ENCODE measurements at regions not wholly inside any gene's neighbourhood (a gene's known extent, or its start where the extent isn't known, plus 50 kb on each side); places are given as distances from the start of the nearest gene placed in this dataset.

DNA sequence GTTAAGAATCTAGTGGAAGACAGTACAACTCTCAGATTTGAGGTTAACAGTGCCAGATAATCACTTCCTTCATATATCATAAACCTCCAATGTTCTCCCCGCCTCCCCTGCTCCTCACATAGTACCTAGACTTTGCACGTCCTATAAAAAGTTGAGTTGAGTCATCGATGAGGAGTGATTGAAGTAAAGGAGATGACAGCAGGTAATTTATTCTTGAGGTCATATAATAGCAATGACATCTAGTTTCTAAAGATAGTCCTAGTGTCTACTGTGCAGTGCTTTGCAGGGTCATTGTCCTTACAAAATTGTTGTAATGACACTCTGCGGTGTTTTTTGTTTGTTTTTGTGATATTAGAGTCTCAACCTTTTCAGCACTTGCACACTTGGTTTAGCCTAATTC, 510.5 kb upstream of the LRFN5 start:
- Histone ChIP-seq H3K27ac (no peak overlapping the region), H3K4me1 (no peaks in the 10 kb centered on the region), H3K27me3 (no peaks in the 10 kb centered on the region), H3K9me3 (no peaks in the 10 kb centered on the region), H3K36me3 (no peaks in the 10 kb centered on the region), H3K4me3 (replicated peaks in 1 of 3) (no peak overlapping the region)
- intact Hi-C loops (cut with DNase I): no loop called here
- TF ChIP-seq, protein P1, sequence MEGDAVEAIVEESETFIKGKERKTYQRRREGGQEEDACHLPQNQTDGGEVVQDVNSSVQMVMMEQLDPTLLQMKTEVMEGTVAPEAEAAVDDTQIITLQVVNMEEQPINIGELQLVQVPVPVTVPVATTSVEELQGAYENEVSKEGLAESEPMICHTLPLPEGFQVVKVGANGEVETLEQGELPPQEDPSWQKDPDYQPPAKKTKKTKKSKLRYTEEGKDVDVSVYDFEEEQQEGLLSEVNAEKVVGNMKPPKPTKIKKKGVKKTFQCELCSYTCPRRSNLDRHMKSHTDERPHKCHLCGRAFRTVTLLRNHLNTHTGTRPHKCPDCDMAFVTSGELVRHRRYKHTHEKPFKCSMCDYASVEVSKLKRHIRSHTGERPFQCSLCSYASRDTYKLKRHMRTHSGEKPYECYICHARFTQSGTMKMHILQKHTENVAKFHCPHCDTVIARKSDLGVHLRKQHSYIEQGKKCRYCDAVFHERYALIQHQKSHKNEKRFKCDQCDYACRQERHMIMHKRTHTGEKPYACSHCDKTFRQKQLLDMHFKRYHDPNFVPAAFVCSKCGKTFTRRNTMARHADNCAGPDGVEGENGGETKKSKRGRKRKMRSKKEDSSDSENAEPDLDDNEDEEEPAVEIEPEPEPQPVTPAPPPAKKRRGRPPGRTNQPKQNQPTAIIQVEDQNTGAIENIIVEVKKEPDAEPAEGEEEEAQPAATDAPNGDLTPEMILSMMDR (IDR thresholded peaks at IDR 0.05): no peak
- TF ChIP-seq POLR2A (IDR thresholded peaks at IDR 0.05): no peak
- WGBS, 2 donors: 87 to 92% methylated on average over 4 of the region's 4 CpGs
- no peak for DNase-seq

DNA sequence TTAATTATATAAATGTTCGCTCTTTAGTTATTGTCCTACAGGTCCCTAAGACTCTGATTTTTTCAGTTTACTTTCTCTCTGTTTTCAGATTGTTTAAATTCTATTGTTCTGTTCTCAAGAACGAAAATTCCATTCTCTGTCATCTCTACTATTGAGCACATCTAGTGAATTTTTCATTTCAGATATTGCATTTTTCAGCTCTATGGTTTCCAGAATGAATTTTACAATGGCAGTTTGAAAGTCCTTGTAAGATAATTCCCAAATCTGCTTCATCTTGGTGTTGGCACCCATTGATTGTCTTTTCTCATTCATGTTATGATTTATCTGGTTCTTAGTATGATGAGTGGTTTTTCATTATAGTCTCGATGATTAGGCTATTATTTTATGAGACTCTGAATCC, 519.6 kb upstream of the LRFN5 start:
- Histone ChIP-seq H3K9me3 (no peaks in the 10 kb centered on the region), H3K4me1 (no peaks in the 10 kb centered on the region), H3K27ac (no peak overlapping the region), H3K36me3 (no peaks in the 10 kb centered on the region), H3K4me3 (replicated peaks in 1 of 3) (no peak overlapping the region), H3K27me3 (no peaks in the 10 kb centered on the region)
- intact Hi-C loops (cut with DNase I): no loop called here
- TF ChIP-seq, protein P1 (IDR thresholded peaks at IDR 0.05): no peak
- no peak for TF ChIP-seq POLR2A (IDR thresholded peaks at IDR 0.05)
- 89 to 91% methylated on average over 3 of the region's 3 CpGs for WGBS, 2 donors
- DNase-seq: no peak

DNA sequence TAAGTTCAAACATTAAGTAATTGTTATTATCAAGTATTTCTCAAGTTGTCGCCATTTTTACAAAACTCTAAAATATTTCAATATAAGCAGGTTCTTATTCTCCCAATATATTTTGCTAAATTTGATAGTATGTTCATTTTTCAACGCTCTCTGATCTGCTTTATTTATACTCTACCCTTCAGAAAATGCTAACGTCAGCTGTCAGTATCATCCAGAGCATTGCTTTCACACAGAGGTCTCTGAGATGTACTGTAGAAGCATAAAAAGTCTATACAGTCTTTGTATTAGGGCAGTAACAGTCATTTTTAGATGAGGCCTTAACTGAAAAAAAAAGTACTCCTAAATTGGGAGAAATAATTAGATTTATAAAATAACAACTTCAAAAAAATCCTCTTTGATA, 533.1 kb upstream of the LRFN5 start:
- no peak for DNase-seq
- intact Hi-C loops (cut with DNase I): no loop called here
- no peaks in the 10 kb centered on the region for H3K36me3 ChIP-seq
- no peaks in the 10 kb centered on the region for H3K9me3 ChIP-seq
- H3K27me3 ChIP-seq: no peaks in the 10 kb centered on the region
- TF ChIP-seq POLR2A (IDR thresholded peaks at IDR 0.05): no peak
- TF ChIP-seq, protein P1 (IDR thresholded peaks at IDR 0.05): no peak
- no peaks in the 10 kb centered on the region for H3K4me1 ChIP-seq
- H3K4me3 ChIP-seq (replicated peaks in 1 of 3): no peak overlapping the region
- WGBS, 2 donors: 87 to 89% methylated on average over 3 of the region's 3 CpGs
- H3K27ac ChIP-seq: no peak overlapping the region

GRCh38 chr14:41072776-41073175, 533.9 kb upstream of the LRFN5 start:
- TF ChIP-seq, protein P1 (IDR thresholded peaks at IDR 0.05): no peak
- TF ChIP-seq POLR2A (IDR thresholded peaks at IDR 0.05): no peak
- H3K4me1 ChIP-seq: no peaks in the 10 kb centered on the region
- no peak overlapping the region for H3K27ac ChIP-seq
- no peaks in the 10 kb centered on the region for H3K27me3 ChIP-seq
- H3K9me3 ChIP-seq: no peaks in the 10 kb centered on the region
- no peak overlapping the region for H3K4me3 ChIP-seq (replicated peaks in 1 of 3)
- intact Hi-C loops (cut with DNase I): no loop called here
- no peaks in the 10 kb centered on the region for H3K36me3 ChIP-seq
- DNase-seq: no peak

- H3K27ac ChIP-seq: no peak overlapping the region
- H3K27me3 ChIP-seq: no peaks in the 10 kb centered on the region
- WGBS, 2 donors: 93 to 97% methylated on average over 2 of the region's 2 CpGs
- no peaks in the 10 kb centered on the region for H3K9me3 ChIP-seq
- H3K36me3 ChIP-seq: no peaks in the 10 kb centered on the region
- intact Hi-C loops (cut with DNase I): no loop called here
- TF ChIP-seq, protein P1 (IDR thresholded peaks at IDR 0.05): no peak
- TF ChIP-seq POLR2A (IDR thresholded peaks at IDR 0.05): no peak
- no peak overlapping the region for H3K4me3 ChIP-seq (replicated peaks in 1 of 3)
- H3K4me1 ChIP-seq: no peaks in the 10 kb centered on the region
- no peak for DNase-seq
Measured at GRCh38 chr14:41071351-41071750, 535.3 kb upstream of the LRFN5 start.
